SU-DHL-6 (cell line): ENCODE measurements at regions not wholly inside any gene's neighbourhood (a gene's known extent, or its start where the extent isn't known, plus 50 kb on each side); places are given as distances from the start of the nearest gene placed in this dataset.

Experiments used
- H2AFZ ChIP-seq: fragments of 200-600 bp; sonication (generic); 2 replicates; pipeline ENCODE4 v1.6.1; 2014; ENCODE audit warnings: low read depth, mild to moderate bottlenecking, moderate library complexity, mixed read lengths, antibody characterized with exemption, low read length; ENCODE audit not compliant: severe bottlenecking
- H3F3A ChIP-seq: fragments of 200-600 bp; shearing (Covaris generic); 2 replicates; pipeline ENCODE4 v1.6.0; 2016; ENCODE audit warnings: antibody characterized with exemption, mild to moderate bottlenecking; ENCODE audit not compliant: insufficient read depth
- H3K27ac ChIP-seq: fragments of 200-600 bp; sonication (generic); 2 replicates; pipeline ENCODE4 v1.5.1; 2016; ENCODE audit warnings: low read depth, mild to moderate bottlenecking, low read length, moderate library complexity, mixed read lengths
- H3K27me3 ChIP-seq: fragments of 200-600 bp; sonication (generic), shearing (Covaris generic); 2 replicates; pipeline ENCODE4 v1.6.0; 2014; ENCODE audit warnings: mild to moderate bottlenecking, low read length
- H3K36me3 ChIP-seq: fragments of 200-600 bp; sonication (generic); 2 replicates; pipeline ENCODE4 v1.6.1; 2014; ENCODE audit warnings: mild to moderate bottlenecking, low read length, mixed read lengths
- H3K4me2 ChIP-seq: fragments of 300-600, 200-600 bp; shearing (Covaris generic), sonication (generic); 2 replicates; pipeline ENCODE4 v1.6.0; 2014; ENCODE audit warnings: low read length, low read depth, mild to moderate bottlenecking; ENCODE audit not compliant: poor library complexity, severe bottlenecking
- H3K4me3 ChIP-seq: fragments of 200-600 bp; sonication (generic); 2 replicates; pipeline ENCODE4 v1.5.1; 2014; ENCODE audit warnings: antibody characterized with exemption, low read length, mild to moderate bottlenecking, mixed read lengths; ENCODE audit not compliant: insufficient read depth, poor library complexity, severe bottlenecking
- H3K79me2 ChIP-seq: fragments of 200-600 bp; sonication (generic); 2 replicates; pipeline ENCODE4 v1.6.1; 2014; ENCODE audit warnings: mild to moderate bottlenecking, low read length, moderate library complexity; ENCODE audit not compliant: insufficient read depth
- H3K9ac ChIP-seq: fragments of 200-600 bp; sonication (generic); 2 replicates; pipeline ENCODE4 v1.7.0; 2014; ENCODE audit warnings: mild to moderate bottlenecking, low read length
- H3K9me2 ChIP-seq: fragments of 200-600 bp; sonication (generic); replicated peaks from 2 replicates; pipeline ENCODE4 v1.6.1; 2014; ENCODE audit warnings: low read length; ENCODE audit not compliant: insufficient read depth
- H3K9me3 ChIP-seq: fragments of 200-600 bp; sonication (generic); 2 replicates; pipeline ENCODE4 v1.6.1; 2014; ENCODE audit warnings: low read length, mixed read lengths; ENCODE audit not compliant: insufficient read depth
- H4K20me1 ChIP-seq: fragments of 200-600 bp; sonication (generic); 2 replicates; pipeline ENCODE4 v1.6.1; 2014; ENCODE audit warnings: low read depth, mild to moderate bottlenecking, antibody characterized with exemption, low read length, moderate library complexity, mixed read lengths
- EZH2phosphoT487 ChIP-seq: fragments of 200-600 bp; sonication (generic), shearing (Covaris generic); conservative IDR thresholded peaks from 2 replicates; pipeline ENCODE4 v1.6.1; 2018; ENCODE audit warnings: mild to moderate bottlenecking, antibody characterized with exemption, low read length, moderate library complexity, mixed read lengths
- TF ChIP-seq, protein P1 (sequence below): fragments of 200-600 bp; sonication (generic); IDR thresholded peaks from one replicate; pipeline ENCODE4 v1.5.1; 2017; ENCODE audit warnings: antibody characterized with exemption, mild to moderate bottlenecking, low read length, moderate library complexity; ENCODE audit not compliant: insufficient read depth, poor library complexity, severe bottlenecking

DNA sequence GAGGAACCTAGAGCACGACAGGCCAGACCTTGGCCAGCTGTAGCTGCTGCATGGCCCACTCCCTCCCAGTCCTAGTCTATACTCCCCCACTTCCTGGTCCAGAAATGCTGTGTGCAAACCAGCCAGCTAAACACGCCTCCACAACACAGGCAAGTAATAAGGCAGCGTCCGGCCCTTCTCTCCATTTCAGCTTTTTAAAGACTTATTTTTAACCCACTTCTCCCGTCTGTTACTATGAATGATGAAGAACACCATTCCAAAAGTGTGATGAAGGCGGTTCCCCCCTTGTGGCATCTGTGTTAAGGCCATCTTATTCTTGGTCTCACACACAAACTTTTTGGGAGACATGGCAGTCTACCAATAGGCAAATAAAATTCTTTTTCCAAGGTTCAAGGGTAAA, 164.1 kb upstream of the CHRNA7 start:
- H3K4me2 ChIP-seq = no peak overlapping the region
- H3K27ac ChIP-seq = no peak overlapping the region
- TF ChIP-seq EZH2phosphoT487 = no peak
- TF ChIP-seq, protein P1, sequence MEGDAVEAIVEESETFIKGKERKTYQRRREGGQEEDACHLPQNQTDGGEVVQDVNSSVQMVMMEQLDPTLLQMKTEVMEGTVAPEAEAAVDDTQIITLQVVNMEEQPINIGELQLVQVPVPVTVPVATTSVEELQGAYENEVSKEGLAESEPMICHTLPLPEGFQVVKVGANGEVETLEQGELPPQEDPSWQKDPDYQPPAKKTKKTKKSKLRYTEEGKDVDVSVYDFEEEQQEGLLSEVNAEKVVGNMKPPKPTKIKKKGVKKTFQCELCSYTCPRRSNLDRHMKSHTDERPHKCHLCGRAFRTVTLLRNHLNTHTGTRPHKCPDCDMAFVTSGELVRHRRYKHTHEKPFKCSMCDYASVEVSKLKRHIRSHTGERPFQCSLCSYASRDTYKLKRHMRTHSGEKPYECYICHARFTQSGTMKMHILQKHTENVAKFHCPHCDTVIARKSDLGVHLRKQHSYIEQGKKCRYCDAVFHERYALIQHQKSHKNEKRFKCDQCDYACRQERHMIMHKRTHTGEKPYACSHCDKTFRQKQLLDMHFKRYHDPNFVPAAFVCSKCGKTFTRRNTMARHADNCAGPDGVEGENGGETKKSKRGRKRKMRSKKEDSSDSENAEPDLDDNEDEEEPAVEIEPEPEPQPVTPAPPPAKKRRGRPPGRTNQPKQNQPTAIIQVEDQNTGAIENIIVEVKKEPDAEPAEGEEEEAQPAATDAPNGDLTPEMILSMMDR = no peak

DNA sequence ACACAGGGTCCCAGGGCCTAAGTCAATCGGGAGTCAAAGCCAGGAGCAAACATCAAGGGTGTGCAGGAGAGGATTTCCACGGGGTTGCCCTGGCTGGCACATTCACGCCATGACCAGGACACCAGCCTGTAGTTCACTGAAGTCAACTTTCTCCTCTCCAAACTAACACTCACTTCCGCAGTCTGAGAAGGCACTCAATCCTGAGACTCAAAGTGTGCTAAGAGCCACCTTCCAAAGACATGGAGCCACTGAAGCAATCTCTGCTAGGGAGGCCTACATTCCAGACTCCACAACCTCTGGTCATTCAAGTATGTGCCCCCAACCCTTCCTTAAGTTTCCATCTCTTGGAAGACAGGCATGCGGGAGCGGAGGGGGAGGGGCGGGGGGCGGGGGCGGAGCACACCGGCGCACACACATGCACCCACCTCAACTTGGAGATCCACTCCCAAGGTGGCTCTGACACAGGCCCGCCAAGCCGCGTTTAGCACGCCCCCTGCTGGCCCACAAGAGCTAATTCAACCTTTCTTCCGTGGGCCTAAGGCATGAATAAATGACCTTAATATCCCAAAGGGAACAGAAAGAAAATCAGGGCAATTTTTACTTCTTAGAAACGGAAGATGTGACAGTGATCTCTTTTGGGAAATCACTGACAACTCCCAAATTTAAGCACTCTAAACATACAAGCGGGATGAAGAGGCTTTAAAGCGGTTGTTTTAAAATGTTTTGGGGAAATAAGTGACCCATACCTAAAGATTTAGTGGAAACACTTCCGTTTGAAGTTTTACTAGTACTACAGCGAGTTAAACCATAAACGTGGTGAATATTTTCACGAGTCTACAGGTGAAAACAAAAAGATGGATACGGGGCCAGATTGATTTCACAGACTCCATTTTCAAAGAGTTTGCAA, 162.5 kb upstream of the CHRNA7 start:
- no peak overlapping the region for H2AFZ ChIP-seq
- TF ChIP-seq, protein P1 = peak; percentile 90
- no peak for TF ChIP-seq EZH2phosphoT487

More for the DNA sequence above, 164.1 kb upstream of the CHRNA7 start:
- no peaks in the 10 kb centered on the region for H3K9me2 ChIP-seq
- no peaks in the 10 kb centered on the region for H3K27me3 ChIP-seq
- H4K20me1 ChIP-seq = no peaks in the 10 kb centered on the region
- H3K4me3 ChIP-seq = no peak overlapping the region
- no peaks in the 10 kb centered on the region for H3K9me3 ChIP-seq
- no peaks in the 10 kb centered on the region for H3K79me2 ChIP-seq
- no peak overlapping the region for H2AFZ ChIP-seq
- no peaks in the 10 kb centered on the region for H3K36me3 ChIP-seq
- no peak overlapping the region for H3K9ac ChIP-seq
- H3F3A ChIP-seq = no peaks in the 10 kb centered on the region

DNA sequence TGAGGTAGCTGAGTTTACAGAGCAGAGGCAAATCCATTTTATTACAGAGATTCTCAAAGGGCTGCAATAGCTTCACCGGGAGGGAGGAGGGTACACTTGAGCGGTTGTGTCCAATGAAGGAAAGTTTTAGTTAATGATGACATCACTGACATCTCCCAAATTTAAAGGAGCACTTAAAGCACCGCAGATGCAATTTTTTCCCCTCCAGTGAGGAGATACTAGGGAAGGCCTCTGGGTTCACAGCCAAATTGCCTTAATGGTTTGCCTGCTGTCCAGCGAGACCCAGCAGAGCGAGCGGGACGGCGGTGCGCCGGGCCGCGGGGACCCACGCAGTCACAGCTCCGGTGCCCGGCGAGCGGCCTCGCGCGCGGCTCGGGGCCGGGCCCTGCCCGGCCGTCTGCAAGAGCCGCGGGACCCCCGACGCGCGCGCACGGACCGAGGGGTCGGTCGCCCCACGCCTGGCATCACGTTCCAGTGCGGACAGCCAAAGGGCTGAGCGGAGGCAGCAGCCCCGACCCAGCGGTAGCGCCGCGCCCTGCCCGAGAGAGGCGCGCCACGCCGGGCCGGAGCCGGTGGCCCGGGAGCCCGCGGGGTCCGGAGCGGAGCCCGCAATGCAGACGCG, 160.5 kb upstream of the CHRNA7 start:
- Histone ChIP-seq H2AFZ (no peak overlapping the region), H3K9ac (no peak overlapping the region), H3K9me2 (no peaks in the 10 kb centered on the region), H3F3A (no peaks in the 10 kb centered on the region), H3K4me2 (no peak overlapping the region), H3K27me3 (0 out of 2 replicates have a peak, but pooled peaks cover 3% of the 10 kb centered on the region), H3K36me3 (no peaks in the 10 kb centered on the region), H3K4me3 (no peak overlapping the region), H3K27ac (no peak overlapping the region), H4K20me1 (no peaks in the 10 kb centered on the region), H3K79me2 (no peaks in the 10 kb centered on the region), H3K9me3 (no peaks in the 10 kb centered on the region)
- TF ChIP-seq, protein P1 = no peak
- TF ChIP-seq EZH2phosphoT487 = no peak

More for the DNA sequence above, 162.5 kb upstream of the CHRNA7 start:
- Histone ChIP-seq H3K27ac (no peak overlapping the region), H3K4me2 (no peak overlapping the region), H3K9ac (no peak overlapping the region), H3K79me2 (no peaks in the 10 kb centered on the region), H3K4me3 (no peak overlapping the region), H4K20me1 (no peaks in the 10 kb centered on the region), H3K27me3 (no peaks in the 10 kb centered on the region), H3F3A (no peaks in the 10 kb centered on the region), H3K9me3 (no peaks in the 10 kb centered on the region), H3K9me2 (no peaks in the 10 kb centered on the region), H3K36me3 (no peaks in the 10 kb centered on the region)
